H1 (cell line): ENCODE measurements at regions not wholly inside any gene's neighbourhood (a gene's known extent, or its start where the extent isn't known, plus 50 kb on each side); places are given as distances from the start of the nearest gene placed in this dataset.

ENCODE experiments used
- EZH2 ChIP-seq: fragments of 200-600 bp; sonication (generic); IDR thresholded peaks from 2 replicates; pipeline ENCODE4 v1.7.1; 2012; ENCODE audit warnings: low read depth, mild to moderate bottlenecking, moderate library complexity, low read length, inconsistent platforms; ENCODE audit not compliant: severe bottlenecking
- TF ChIP-seq, protein P1 (sequence below): fragments of 300-600 bp; sonication (generic); IDR thresholded peaks from 2 replicates; pipeline ENCODE4 v1.7.1; 2012; ENCODE audit warnings: low read length, moderate library complexity, mild to moderate bottlenecking, inconsistent platforms; ENCODE audit not compliant: insufficient replicate concordance

DNA sequence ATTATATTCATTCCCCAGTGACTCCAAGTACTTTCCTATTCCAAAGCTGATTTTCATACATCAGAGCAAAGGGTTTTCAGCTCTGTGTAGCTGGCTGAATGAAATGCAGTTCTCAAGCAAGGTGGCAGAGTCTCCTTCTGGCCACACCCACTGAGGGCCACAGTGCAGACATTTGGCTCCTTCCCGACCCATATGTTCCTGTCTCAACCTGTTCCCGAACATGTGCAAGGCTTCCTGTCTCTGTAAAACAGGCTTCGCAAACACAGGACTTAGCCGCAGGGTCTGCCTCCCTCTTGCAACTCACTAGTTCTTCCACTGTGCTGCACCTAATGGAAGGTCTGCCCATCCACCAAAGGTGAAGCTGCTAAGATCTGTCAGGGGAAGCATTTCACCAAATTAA, 249.2 kb downstream of the MID1IP1 start (continued):
- TF ChIP-seq, protein P1, sequence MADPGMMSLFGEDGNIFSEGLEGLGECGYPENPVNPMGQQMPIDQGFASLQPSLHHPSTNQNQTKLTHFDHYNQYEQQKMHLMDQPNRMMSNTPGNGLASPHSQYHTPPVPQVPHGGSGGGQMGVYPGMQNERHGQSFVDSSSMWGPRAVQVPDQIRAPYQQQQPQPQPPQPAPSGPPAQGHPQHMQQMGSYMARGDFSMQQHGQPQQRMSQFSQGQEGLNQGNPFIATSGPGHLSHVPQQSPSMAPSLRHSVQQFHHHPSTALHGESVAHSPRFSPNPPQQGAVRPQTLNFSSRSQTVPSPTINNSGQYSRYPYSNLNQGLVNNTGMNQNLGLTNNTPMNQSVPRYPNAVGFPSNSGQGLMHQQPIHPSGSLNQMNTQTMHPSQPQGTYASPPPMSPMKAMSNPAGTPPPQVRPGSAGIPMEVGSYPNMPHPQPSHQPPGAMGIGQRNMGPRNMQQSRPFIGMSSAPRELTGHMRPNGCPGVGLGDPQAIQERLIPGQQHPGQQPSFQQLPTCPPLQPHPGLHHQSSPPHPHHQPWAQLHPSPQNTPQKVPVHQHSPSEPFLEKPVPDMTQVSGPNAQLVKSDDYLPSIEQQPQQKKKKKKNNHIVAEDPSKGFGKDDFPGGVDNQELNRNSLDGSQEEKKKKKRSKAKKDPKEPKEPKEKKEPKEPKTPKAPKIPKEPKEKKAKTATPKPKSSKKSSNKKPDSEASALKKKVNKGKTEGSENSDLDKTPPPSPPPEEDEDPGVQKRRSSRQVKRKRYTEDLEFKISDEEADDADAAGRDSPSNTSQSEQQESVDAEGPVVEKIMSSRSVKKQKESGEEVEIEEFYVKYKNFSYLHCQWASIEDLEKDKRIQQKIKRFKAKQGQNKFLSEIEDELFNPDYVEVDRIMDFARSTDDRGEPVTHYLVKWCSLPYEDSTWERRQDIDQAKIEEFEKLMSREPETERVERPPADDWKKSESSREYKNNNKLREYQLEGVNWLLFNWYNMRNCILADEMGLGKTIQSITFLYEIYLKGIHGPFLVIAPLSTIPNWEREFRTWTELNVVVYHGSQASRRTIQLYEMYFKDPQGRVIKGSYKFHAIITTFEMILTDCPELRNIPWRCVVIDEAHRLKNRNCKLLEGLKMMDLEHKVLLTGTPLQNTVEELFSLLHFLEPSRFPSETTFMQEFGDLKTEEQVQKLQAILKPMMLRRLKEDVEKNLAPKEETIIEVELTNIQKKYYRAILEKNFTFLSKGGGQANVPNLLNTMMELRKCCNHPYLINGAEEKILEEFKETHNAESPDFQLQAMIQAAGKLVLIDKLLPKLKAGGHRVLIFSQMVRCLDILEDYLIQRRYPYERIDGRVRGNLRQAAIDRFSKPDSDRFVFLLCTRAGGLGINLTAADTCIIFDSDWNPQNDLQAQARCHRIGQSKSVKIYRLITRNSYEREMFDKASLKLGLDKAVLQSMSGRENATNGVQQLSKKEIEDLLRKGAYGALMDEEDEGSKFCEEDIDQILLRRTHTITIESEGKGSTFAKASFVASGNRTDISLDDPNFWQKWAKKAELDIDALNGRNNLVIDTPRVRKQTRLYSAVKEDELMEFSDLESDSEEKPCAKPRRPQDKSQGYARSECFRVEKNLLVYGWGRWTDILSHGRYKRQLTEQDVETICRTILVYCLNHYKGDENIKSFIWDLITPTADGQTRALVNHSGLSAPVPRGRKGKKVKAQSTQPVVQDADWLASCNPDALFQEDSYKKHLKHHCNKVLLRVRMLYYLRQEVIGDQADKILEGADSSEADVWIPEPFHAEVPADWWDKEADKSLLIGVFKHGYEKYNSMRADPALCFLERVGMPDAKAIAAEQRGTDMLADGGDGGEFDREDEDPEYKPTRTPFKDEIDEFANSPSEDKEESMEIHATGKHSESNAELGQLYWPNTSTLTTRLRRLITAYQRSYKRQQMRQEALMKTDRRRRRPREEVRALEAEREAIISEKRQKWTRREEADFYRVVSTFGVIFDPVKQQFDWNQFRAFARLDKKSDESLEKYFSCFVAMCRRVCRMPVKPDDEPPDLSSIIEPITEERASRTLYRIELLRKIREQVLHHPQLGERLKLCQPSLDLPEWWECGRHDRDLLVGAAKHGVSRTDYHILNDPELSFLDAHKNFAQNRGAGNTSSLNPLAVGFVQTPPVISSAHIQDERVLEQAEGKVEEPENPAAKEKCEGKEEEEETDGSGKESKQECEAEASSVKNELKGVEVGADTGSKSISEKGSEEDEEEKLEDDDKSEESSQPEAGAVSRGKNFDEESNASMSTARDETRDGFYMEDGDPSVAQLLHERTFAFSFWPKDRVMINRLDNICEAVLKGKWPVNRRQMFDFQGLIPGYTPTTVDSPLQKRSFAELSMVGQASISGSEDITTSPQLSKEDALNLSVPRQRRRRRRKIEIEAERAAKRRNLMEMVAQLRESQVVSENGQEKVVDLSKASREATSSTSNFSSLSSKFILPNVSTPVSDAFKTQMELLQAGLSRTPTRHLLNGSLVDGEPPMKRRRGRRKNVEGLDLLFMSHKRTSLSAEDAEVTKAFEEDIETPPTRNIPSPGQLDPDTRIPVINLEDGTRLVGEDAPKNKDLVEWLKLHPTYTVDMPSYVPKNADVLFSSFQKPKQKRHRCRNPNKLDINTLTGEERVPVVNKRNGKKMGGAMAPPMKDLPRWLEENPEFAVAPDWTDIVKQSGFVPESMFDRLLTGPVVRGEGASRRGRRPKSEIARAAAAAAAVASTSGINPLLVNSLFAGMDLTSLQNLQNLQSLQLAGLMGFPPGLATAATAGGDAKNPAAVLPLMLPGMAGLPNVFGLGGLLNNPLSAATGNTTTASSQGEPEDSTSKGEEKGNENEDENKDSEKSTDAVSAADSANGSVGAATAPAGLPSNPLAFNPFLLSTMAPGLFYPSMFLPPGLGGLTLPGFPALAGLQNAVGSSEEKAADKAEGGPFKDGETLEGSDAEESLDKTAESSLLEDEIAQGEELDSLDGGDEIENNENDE, result no peak
- TF ChIP-seq EZH2, result no peak
- TF ChIP-seq, all 59 proteins: peak for 0
